Amniotic stem cell (primary cell): ENCODE measurements at regions not wholly inside any gene's neighbourhood (a gene's known extent, or its start where the extent isn't known, plus 50 kb on each side); places are given as distances from the start of the nearest gene placed in this dataset.
"Not testable (repeated sequence)": the region's sequence is repeated elsewhere in the genome, so short reads cannot be mapped to it uniquely, and the experiment has no call there.

Experiments used
- DNase-seq: peaks from one replicate; lab custom pipeline; 2025; lab: John Stamatoyannopoulos, UW

- DNase-seq: no peak
Observed at GRCh38 chr17:63178530-63178929, 212.5 kb downstream of the TANC2 start.

- no peak for DNase-seq
Observed at GRCh38 chr17:63181856-63182255, 215.8 kb downstream of the TANC2 start.

GRCh38 chr17:63185420-63185819 is 219.4 kb downstream of the TANC2 start:
- DNase-seq: no peak

- no peak for DNase-seq
Observed at GRCh38 chr17:63189082-63189481, 223.0 kb downstream of the TANC2 start.

GRCh38 chr17:63189930-63190329 is 223.9 kb downstream of the TANC2 start:
- no peak for DNase-seq

GRCh38 chr17:63190821-63191370 is 224.9 kb downstream of the TANC2 start:
- DNase-seq: no peak

- no peak for DNase-seq
Observed at GRCh38 chr17:63191610-63192009, 225.6 kb downstream of the TANC2 start.

- DNase-seq: no peak
Observed at GRCh38 chr17:63193827-63194226, 227.8 kb downstream of the TANC2 start.

- no peak for DNase-seq
Observed at GRCh38 chr17:63196772-63197335, 230.8 kb downstream of the TANC2 start.

GRCh38 chr17:63203652-63204051 is 237.6 kb downstream of the TANC2 start:
- no peak for DNase-seq

- DNase-seq: no peak
Observed at GRCh38 chr17:63221939-63222338, 224.2 kb downstream of the CYB561 start.

GRCh38 chr17:63222655-63223054 is 223.5 kb downstream of the CYB561 start:
- no peak for DNase-seq

- DNase-seq: no peak
Observed at GRCh38 chr17:63223212-63223911, 222.7 kb downstream of the CYB561 start.

GRCh38 chr17:63224644-63225043 is 221.5 kb downstream of the CYB561 start:
- DNase-seq: no peak

- DNase-seq: not testable (repeated sequence)
Observed at GRCh38 chr17:63226720-63227119, 219.4 kb downstream of the CYB561 start.

- not testable (repeated sequence) for DNase-seq
Observed at GRCh38 chr17:63231015-63231620, 215.0 kb downstream of the CYB561 start.

GRCh38 chr17:63232565-63233310 is 213.4 kb downstream of the CYB561 start:
- DNase-seq: no peak

GRCh38 chr17:63240106-63240505 is 206.0 kb downstream of the CYB561 start:
- DNase-seq: no peak

GRCh38 chr17:63246344-63246743 is 199.8 kb downstream of the CYB561 start:
- peak; percentile 20 for DNase-seq

- no peak for DNase-seq
Observed at GRCh38 chr17:63247706-63248105, 198.4 kb downstream of the CYB561 start.

- no peak for DNase-seq
Observed at GRCh38 chr17:63249256-63250004, 196.7 kb downstream of the CYB561 start.

GRCh38 chr17:63250830-63251229 is 195.3 kb downstream of the CYB561 start:
- DNase-seq: no peak
